ENCODE measurements at regions not wholly inside any gene's neighbourhood (a gene's known extent, or its start where the extent isn't known, plus 50 kb on each side); places are given as distances from the start of the nearest gene placed in this dataset.
"Not testable (repeated sequence)": the region's sequence is repeated elsewhere in the genome, so short reads cannot be mapped to it uniquely, and the experiment has no call there.

GRCh38 chr11:71368966-71369365 lies 79.2 kb downstream of the DHCR7 start:
- peaks cover 0 to 3% of the 10 kb centered on the region in 2 donors for H3K27me3 ChIP-seq (ENCODE audit: control insufficient read depth in 2 of 2, insufficient read depth in 2 of 2, low read length in 2 of 2)
- no peaks in the 10 kb centered on the region for H3K4me1 ChIP-seq (ENCODE audit: control insufficient read depth in 2 of 2, insufficient read depth in 2 of 2, low read length in 2 of 2)
- no peak overlapping the region for H3K9ac ChIP-seq (ENCODE audit: low read depth in 1 of 2, low read length in 2 of 2)
- no peaks in the 10 kb centered on the region for H3K9me3 ChIP-seq (ENCODE audit: control insufficient read depth in 2 of 2, low read length in 2 of 2)
- no peak overlapping the region for H3K4me3 ChIP-seq (ENCODE audit: low read length in 2 of 2)
- no peak overlapping the region for H3K27ac ChIP-seq (ENCODE audit: low read depth in 2 of 2, low read length in 2 of 2)
- H3K36me3 ChIP-seq (ENCODE audit: control insufficient read depth in 2 of 2, insufficient read depth in 2 of 2, low read length in 2 of 2) = no peaks in the 10 kb centered on the region

DNA sequence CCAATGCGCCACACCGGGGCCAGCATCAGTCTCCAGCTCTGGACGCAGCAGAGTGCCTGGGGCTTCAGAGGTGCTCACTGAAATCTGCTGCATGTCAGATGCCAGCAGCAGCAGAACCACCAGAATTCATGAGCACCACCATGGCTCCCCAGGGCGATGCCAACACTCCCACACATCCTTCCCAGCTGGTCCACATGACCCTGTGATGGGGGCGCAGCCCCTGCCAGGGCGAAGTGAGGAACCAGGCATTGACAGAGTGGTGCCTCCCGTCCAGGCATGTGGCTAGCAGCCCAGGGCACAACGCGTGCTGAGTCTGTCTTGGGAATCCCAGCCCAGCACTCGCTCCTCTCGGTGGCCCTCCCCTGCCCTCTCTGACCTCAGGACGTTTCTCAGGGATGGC lies 80.4 kb downstream of the DHCR7 start:
- H3K27me3 ChIP-seq (ENCODE audit: control insufficient read depth in 2 of 2, insufficient read depth in 2 of 2, low read length in 2 of 2) = peaks cover 0 to 3% of the 10 kb centered on the region in 2 donors
- H3K27ac ChIP-seq (ENCODE audit: low read depth in 2 of 2, low read length in 2 of 2) = no peak overlapping the region
- H3K4me3 ChIP-seq (ENCODE audit: low read length in 2 of 2) = no peak overlapping the region
- H3K9me3 ChIP-seq (ENCODE audit: control insufficient read depth in 2 of 2, low read length in 2 of 2) = no peaks in the 10 kb centered on the region
- no peak overlapping the region for H3K9ac ChIP-seq (ENCODE audit: low read depth in 1 of 2, low read length in 2 of 2)
- H3K36me3 ChIP-seq (ENCODE audit: control insufficient read depth in 2 of 2, insufficient read depth in 2 of 2, low read length in 2 of 2) = no peaks in the 10 kb centered on the region
- H3K4me1 ChIP-seq (ENCODE audit: control insufficient read depth in 2 of 2, insufficient read depth in 2 of 2, low read length in 2 of 2) = no peaks in the 10 kb centered on the region

GRCh38 chr11:71367276-71367675 lies 80.9 kb downstream of the DHCR7 start:
- H3K9ac ChIP-seq (ENCODE audit: low read depth in 1 of 2, low read length in 2 of 2); H3K4me3 ChIP-seq (ENCODE audit: low read length in 2 of 2); H3K27ac ChIP-seq (ENCODE audit: low read depth in 2 of 2, low read length in 2 of 2); H3K27me3 ChIP-seq (ENCODE audit: control insufficient read depth in 2 of 2, insufficient read depth in 2 of 2, low read length in 2 of 2); H3K36me3 ChIP-seq (ENCODE audit: control insufficient read depth in 2 of 2, insufficient read depth in 2 of 2, low read length in 2 of 2); H3K9me3 ChIP-seq (ENCODE audit: control insufficient read depth in 2 of 2, low read length in 2 of 2); H3K4me1 ChIP-seq (ENCODE audit: control insufficient read depth in 2 of 2, insufficient read depth in 2 of 2, low read length in 2 of 2): not testable (repeated sequence)

DNA sequence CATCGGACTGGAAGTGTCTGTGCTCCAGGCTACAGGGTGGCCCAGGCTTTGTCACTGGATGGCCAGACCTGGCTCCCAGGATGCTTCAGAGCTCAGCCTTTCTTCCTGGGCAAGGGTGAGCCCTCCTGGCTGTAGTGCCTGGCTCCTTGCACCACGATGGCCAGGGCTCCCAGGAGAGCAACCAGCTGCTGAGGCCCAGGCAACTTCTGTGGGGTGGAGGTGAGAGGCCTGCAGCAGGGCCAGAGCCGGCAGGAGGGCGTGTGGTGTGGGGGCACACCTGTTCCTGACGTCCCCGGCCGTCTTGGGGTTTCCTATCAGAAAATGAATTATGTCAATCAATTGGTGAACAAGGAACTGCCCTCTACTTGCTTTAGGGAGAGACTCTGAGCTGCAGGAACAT lies 82.1 kb downstream of the DHCR7 start:
- H3K36me3 ChIP-seq (ENCODE audit: control insufficient read depth in 2 of 2, insufficient read depth in 2 of 2, low read length in 2 of 2) = no peaks in the 10 kb centered on the region
- H3K4me3 ChIP-seq (ENCODE audit: low read length in 2 of 2) = no peak overlapping the region
- H3K27ac ChIP-seq (ENCODE audit: low read depth in 2 of 2, low read length in 2 of 2) = no peak overlapping the region
- H3K4me1 ChIP-seq (ENCODE audit: control insufficient read depth in 2 of 2, insufficient read depth in 2 of 2, low read length in 2 of 2) = no peaks in the 10 kb centered on the region
- no peaks in the 10 kb centered on the region for H3K9me3 ChIP-seq (ENCODE audit: control insufficient read depth in 2 of 2, low read length in 2 of 2)
- peaks cover 0 to 3% of the 10 kb centered on the region in 2 donors for H3K27me3 ChIP-seq (ENCODE audit: control insufficient read depth in 2 of 2, insufficient read depth in 2 of 2, low read length in 2 of 2)
- no peak overlapping the region for H3K9ac ChIP-seq (ENCODE audit: low read depth in 1 of 2, low read length in 2 of 2)

GRCh38 chr11:71365626-71366025 lies 82.6 kb downstream of the DHCR7 start:
- Histone ChIP-seq H3K9ac (ENCODE audit: low read depth in 1 of 2, low read length in 2 of 2) (no peak overlapping the region), H3K27ac (ENCODE audit: low read depth in 2 of 2, low read length in 2 of 2) (no peak overlapping the region), H3K4me3 (ENCODE audit: low read length in 2 of 2) (no peak overlapping the region), H3K4me1 (ENCODE audit: control insufficient read depth in 2 of 2, insufficient read depth in 2 of 2, low read length in 2 of 2) (no peaks in the 10 kb centered on the region), H3K9me3 (ENCODE audit: control insufficient read depth in 2 of 2, low read length in 2 of 2) (no peaks in the 10 kb centered on the region), H3K27me3 (ENCODE audit: control insufficient read depth in 2 of 2, insufficient read depth in 2 of 2, low read length in 2 of 2) (peaks cover 0 to 3% of the 10 kb centered on the region in 2 donors), H3K36me3 (ENCODE audit: control insufficient read depth in 2 of 2, insufficient read depth in 2 of 2, low read length in 2 of 2) (no peaks in the 10 kb centered on the region)

- no peak overlapping the region for H3K9ac ChIP-seq (ENCODE audit: low read depth in 1 of 2, low read length in 2 of 2)
- no peaks in the 10 kb centered on the region for H3K4me1 ChIP-seq (ENCODE audit: control insufficient read depth in 2 of 2, insufficient read depth in 2 of 2, low read length in 2 of 2)
- H3K4me3 ChIP-seq (ENCODE audit: low read length in 2 of 2) = no peak overlapping the region
- H3K9me3 ChIP-seq (ENCODE audit: control insufficient read depth in 2 of 2, low read length in 2 of 2) = no peaks in the 10 kb centered on the region
- peaks cover 0 to 2% of the 10 kb centered on the region in 2 donors for H3K27me3 ChIP-seq (ENCODE audit: control insufficient read depth in 2 of 2, insufficient read depth in 2 of 2, low read length in 2 of 2)
- no peaks in the 10 kb centered on the region for H3K36me3 ChIP-seq (ENCODE audit: control insufficient read depth in 2 of 2, insufficient read depth in 2 of 2, low read length in 2 of 2)
- no peak overlapping the region for H3K27ac ChIP-seq (ENCODE audit: low read depth in 2 of 2, low read length in 2 of 2)
Observed at GRCh38 chr11:71364806-71365205, 83.4 kb downstream of the DHCR7 start.

DNA sequence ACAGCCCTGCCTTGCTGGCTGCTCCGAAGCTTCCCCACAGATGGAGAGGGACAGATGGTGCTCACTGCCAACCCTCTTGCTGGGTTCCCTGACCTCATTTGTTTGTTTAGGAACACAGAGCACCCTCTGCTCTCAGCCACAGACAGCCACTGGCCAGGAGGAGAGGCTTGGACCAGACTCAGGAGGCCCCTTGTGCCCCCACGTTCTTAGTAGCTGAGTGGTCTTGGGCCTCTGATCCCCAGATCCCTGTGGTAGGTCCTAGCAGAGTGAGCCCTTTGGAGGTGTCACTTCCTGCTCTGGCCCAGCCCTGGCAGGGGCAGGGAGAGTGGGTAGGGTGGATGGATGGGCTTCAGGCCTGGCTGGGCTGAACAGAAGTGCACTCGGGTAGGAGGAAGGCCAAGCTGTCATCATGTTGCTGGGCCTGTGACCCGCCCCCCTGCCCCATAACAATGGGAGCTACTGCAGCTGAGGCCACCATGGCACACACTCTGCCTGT lies 84.0 kb downstream of the DHCR7 start:
- Histone ChIP-seq H3K9me3 (ENCODE audit: control insufficient read depth in 2 of 2, low read length in 2 of 2) (no peaks in the 10 kb centered on the region), H3K36me3 (ENCODE audit: control insufficient read depth in 2 of 2, insufficient read depth in 2 of 2, low read length in 2 of 2) (no peaks in the 10 kb centered on the region), H3K4me1 (ENCODE audit: control insufficient read depth in 2 of 2, insufficient read depth in 2 of 2, low read length in 2 of 2) (no peaks in the 10 kb centered on the region), H3K27me3 (ENCODE audit: control insufficient read depth in 2 of 2, insufficient read depth in 2 of 2, low read length in 2 of 2) (no peaks in the 10 kb centered on the region), H3K9ac (ENCODE audit: low read depth in 1 of 2, low read length in 2 of 2) (no peak overlapping the region), H3K27ac (ENCODE audit: low read depth in 2 of 2, low read length in 2 of 2) (no peak overlapping the region), H3K4me3 (ENCODE audit: low read length in 2 of 2) (no peak overlapping the region)

DNA sequence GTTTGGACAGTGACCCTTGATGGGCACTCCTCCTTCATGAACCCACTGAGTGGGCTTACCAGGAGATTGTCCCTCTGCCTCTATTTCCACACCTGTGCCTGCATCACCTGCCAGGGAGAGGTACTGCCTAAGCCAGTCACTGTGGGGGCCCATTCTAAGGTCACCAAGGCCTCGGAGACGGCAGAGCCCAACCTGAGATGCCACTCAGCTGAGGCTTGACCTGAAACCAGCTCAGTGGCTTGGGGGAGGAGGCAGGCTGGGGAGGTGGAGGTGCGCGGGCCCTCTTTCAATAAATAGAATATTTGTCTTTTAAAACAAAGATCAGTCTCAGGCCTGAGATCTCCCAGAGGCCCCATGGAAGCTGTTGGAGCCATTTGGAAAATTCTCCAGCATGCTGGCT lies 84.5 kb downstream of the DHCR7 start:
- Histone ChIP-seq H3K27me3 (ENCODE audit: control insufficient read depth in 2 of 2, insufficient read depth in 2 of 2, low read length in 2 of 2) (no peaks in the 10 kb centered on the region), H3K9ac (ENCODE audit: low read depth in 1 of 2, low read length in 2 of 2) (no peak overlapping the region), H3K4me3 (ENCODE audit: low read length in 2 of 2) (no peak overlapping the region), H3K4me1 (ENCODE audit: control insufficient read depth in 2 of 2, insufficient read depth in 2 of 2, low read length in 2 of 2) (no peaks in the 10 kb centered on the region), H3K36me3 (ENCODE audit: control insufficient read depth in 2 of 2, insufficient read depth in 2 of 2, low read length in 2 of 2) (no peaks in the 10 kb centered on the region), H3K9me3 (ENCODE audit: control insufficient read depth in 2 of 2, low read length in 2 of 2) (no peaks in the 10 kb centered on the region), H3K27ac (ENCODE audit: low read depth in 2 of 2, low read length in 2 of 2) (no peak overlapping the region)

DNA sequence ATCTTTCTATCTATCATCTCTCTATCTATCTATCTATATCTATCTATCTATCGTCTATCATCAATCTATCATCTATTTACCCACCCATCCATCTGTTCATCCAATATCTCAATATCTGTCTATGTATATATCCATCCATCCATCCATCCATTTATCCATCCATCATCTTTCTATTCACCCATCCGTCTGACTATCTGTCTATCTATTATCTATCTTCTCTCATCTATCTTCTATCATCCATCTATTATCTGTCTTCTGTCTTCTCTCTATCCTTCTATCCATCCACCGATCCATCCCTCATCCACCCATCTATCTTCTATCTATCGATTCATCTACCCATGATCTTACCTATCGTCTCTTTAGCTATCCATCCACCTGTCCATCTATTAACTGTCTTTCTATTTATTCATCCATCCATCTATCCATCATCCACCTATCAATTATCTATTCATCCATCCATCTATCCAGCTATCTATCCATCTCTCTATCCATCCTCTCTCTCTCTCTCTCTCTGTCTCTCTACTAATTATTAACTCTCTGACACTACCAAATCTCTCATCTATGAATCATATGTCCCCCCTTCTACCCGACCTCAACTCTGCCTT lies 89.1 kb downstream of the DHCR7 start:
- H3K9ac ChIP-seq (ENCODE audit: low read depth in 1 of 2, low read length in 2 of 2) = no peak overlapping the region

DNA sequence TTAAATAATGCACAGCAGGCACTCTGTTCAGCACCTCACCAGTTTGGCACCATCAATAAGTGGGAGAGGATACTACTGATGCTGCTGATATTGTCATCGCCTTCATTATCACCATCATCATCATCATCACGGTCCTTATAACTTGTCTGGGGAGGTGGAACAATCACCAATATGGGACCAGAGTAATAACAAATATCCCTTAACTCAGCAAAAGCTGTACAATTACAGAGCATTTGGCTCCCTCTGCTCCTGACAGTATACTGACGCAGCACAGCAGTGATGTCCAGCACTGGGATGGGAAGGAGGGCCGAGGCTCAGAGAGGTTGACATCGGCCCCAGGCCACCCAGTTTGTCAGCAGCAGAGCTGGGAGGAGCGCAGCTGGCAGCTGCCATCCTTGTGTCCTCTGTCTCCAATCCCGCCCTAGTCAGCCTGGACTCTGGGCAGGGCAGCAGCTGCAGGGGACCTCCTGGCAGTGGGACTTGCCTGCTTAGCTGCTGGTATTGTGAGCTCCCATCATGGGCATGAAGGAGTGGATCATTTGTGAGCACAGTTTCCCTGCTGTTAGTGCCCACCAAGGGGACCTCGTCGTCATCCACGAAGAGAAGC lies 90.0 kb downstream of the DHCR7 start:
- H3K36me3 ChIP-seq (ENCODE audit: control insufficient read depth in 2 of 2, insufficient read depth in 2 of 2, low read length in 2 of 2) = no peaks in the 10 kb centered on the region
- no peaks in the 10 kb centered on the region for H3K4me1 ChIP-seq (ENCODE audit: control insufficient read depth in 2 of 2, insufficient read depth in 2 of 2, low read length in 2 of 2)
- no peak overlapping the region for H3K9ac ChIP-seq (ENCODE audit: low read depth in 1 of 2, low read length in 2 of 2)
- H3K27me3 ChIP-seq (ENCODE audit: control insufficient read depth in 2 of 2, insufficient read depth in 2 of 2, low read length in 2 of 2) = peaks cover 0 to 2% of the 10 kb centered on the region in 2 donors
- H3K27ac ChIP-seq (ENCODE audit: low read depth in 2 of 2, low read length in 2 of 2) = no peak overlapping the region
- H3K4me3 ChIP-seq (ENCODE audit: low read length in 2 of 2) = no peak overlapping the region
- H3K9me3 ChIP-seq (ENCODE audit: control insufficient read depth in 2 of 2, low read length in 2 of 2) = no peaks in the 10 kb centered on the region

More for the DNA sequence above, 89.1 kb downstream of the DHCR7 start:
- Histone ChIP-seq H3K36me3 (ENCODE audit: control insufficient read depth in 2 of 2, insufficient read depth in 2 of 2, low read length in 2 of 2) (no peaks in the 10 kb centered on the region), H3K27me3 (ENCODE audit: control insufficient read depth in 2 of 2, insufficient read depth in 2 of 2, low read length in 2 of 2) (peaks cover 0 to 2% of the 10 kb centered on the region in 2 donors), H3K9me3 (ENCODE audit: control insufficient read depth in 2 of 2, low read length in 2 of 2) (no peaks in the 10 kb centered on the region), H3K4me3 (ENCODE audit: low read length in 2 of 2) (no peak overlapping the region), H3K4me1 (ENCODE audit: control insufficient read depth in 2 of 2, insufficient read depth in 2 of 2, low read length in 2 of 2) (no peaks in the 10 kb centered on the region), H3K27ac (ENCODE audit: low read depth in 2 of 2, low read length in 2 of 2) (no peak overlapping the region)
